GM18505 (cell line): ENCODE measurements at regions not wholly inside any gene's neighbourhood (a gene's known extent, or its start where the extent isn't known, plus 50 kb on each side); places are given as distances from the start of the nearest gene placed in this dataset.

Experiments
- ATAC-seq: cut with Tn5 transposase; IDR thresholded peaks from one replicate; pipeline ENCODE4 v1.9.1; 2021; ENCODE audit not compliant: unreplicated experiment
- POLR2A ChIP-seq: IDR thresholded peaks from 4 replicates; pipeline ENCODE4 v1.6.1; 2011; ENCODE audit warnings: borderline replicate concordance; ENCODE audit not compliant: insufficient read depth, insufficient read length; ENCODE audit errors: extremely low read depth

DNA sequence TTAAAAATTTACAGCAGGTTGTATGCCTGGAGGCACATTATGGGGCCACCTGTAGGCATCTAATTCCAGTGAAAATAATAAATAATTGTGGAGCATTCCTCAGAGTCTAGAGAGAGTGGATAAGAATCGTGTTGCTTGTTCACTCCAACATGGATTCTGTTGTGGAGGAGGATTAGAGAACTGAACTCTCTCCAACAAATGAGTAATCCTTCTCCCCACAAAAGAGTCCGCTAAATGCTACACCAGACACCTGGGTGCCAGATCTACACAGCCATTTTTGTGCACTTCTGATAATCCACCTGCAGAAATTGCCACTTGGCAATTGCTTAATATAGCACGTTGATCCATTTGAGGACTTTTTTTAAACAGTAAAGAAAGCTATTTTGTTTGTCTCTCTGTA is 113.7 kb upstream of the DPYD start:
- no peak for TF ChIP-seq POLR2A
- no peak for ATAC-seq

DNA sequence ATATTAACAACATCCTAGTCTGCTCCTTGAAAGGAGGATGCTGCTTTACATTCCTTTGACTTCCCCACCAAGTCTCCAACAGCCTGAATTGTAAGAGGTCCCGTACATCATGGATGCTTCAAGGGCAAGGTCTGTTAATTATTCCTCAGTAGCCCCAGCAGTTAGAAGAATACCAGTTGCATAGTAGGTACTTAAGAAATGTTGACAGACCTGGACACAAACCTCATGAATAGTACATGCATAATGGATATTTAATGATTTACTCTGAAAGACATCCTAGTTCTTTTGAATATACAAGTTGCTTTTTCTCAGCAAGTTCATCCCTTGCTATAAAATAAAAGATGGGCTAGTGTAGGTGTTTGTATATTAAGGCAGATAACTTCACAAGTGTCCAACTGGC is 112.1 kb upstream of the DPYD start:
- ATAC-seq = no peak
- no peak for TF ChIP-seq POLR2A

DNA sequence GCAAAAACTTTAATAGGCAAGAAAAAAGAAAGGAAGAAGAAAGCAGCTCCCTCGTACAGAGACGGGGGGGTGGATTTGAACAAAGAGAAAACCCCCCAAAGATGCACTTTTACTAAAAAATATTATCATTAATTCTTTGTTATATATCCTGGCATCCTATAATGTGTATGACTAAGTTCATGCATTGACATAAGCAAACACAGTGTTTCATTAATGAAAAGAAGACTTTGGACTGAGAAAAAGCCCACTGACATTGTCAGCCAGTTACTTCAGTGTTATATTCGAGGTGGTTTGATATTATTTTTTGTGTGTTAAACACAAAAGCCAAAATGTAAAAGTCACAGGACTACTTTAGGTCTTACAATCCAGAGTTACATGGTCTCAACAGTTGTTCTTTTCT is 110.1 kb upstream of the DPYD start:
- ATAC-seq = no peak
- no peak for TF ChIP-seq POLR2A

DNA sequence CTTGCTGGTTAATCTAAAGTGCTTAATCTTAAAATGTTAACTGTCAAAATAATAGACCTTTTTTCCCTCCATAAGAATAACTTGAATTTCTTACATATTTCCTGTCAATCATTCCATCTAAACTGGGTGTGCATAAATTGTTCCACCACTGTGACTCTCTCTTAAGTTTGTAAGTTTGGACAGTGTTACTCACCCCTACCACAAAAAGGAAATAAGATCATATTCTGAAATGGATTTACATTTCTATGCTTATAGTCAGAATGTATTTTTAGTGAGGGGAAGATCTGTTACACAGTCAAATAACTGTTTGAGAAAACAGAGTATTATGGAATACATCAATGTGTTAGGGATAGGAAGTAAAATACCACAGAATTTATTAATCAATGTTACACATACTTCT is 109.6 kb upstream of the DPYD start:
- no peak for TF ChIP-seq POLR2A
- ATAC-seq = no peak

DNA sequence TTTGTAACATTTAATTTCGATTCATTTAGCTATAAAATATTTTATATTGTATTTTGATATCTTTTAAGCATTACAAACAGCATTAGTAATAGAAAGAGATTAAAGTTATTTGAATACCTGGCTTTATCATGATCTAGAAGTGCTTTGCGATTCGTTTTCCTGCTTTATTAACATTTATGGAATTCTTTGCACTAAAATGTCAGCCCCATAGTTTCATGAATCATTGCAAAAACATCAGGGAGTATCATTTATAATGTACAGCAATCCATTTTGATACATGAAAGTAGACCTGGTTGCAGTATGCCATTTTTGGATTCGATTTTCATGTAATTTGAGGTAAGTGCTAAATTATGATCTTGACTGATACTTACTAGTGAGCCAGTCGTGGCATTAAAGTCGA is 108.0 kb upstream of the DPYD start:
- no peak for ATAC-seq
- TF ChIP-seq POLR2A = no peak

DNA sequence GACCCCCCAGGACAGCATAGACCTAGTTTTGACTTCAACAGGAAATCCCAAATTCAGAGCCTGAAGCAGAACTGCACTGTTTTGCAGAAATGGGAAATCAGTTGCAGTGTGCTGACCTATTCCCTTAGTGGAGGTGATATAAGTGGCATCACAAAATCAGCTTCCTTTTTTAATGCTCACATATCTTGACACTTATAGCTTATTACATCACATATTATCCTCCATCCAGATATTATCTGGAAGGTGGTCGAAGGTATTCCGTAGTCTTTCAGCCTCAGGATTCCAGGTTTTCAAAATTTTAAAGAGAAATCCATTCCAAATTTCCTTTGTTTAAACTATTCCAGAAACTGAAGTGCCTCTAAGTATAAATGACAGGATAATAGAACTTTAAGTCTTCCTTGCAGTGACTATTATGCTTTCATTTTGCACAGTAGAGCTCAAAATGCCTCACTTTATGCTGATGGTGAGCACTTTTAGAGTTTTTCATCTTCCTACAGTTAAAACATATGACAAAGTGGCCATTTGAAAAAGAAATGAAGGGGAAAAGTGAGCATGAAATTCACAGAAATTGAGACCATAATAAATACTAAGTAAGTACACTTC is 106.4 kb upstream of the DPYD start:
- no peak for TF ChIP-seq POLR2A
- ATAC-seq = no peak

DNA sequence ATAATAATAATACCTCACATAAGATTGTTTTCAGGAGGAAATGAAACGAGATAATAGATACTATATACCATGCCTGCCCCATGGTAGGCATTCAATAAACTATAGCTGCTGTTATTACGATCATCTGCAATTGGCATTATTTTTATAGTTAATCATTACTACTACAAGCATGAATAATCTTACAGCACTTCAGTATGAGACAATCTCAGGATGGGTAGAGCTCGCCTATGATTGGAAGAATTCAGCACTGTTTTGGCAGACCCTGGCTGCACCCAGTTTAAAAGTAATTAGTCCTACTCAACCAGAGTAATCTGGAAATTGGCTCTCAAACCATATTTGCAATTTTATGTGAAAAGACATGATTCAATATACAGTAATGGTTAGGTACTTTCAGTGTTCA is 105.0 kb upstream of the DPYD start:
- TF ChIP-seq POLR2A = no peak
- ATAC-seq = no peak

DNA sequence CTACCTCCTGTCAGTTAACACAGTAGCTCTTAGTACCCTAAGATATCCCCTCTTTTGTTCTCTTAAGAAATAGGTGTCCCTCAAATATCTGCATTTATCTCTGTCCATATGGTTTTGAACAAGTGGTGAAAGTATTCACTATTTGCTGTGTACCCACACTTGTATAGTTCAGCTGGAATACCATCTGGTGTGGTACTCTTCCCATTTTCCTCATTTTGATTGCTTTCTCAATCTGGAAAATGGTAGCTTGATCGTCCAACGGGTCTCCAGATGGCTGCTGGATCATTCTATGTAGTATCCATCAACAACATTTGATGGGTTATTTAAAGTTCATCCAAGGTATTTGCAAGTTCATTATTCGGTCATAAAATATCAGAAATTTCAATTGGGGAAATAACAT is 100.3 kb upstream of the DPYD start:
- no peak for ATAC-seq

DNA sequence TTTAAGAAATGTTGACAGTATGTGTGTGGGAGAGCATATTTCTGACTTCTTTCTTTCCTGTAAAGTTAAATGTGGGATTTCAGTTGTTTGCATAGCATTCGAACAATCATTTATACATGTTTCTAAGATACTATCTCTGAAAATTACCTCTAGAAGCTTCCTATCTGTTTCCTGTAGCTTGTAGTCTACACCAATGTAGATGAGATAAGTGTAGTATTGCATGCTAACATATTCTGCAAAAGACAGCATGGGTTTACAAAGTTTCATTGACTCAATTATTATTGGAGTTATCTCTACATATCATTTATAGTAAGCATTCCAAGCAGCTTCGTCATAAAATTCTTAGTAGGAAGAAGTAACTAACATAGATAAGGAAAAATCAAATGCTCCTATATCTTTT is 98.9 kb upstream of the DPYD start:
- TF ChIP-seq POLR2A = no peak
- no peak for ATAC-seq

More for the DNA sequence above, 100.3 kb upstream of the DPYD start:
- TF ChIP-seq POLR2A = no peak

DNA sequence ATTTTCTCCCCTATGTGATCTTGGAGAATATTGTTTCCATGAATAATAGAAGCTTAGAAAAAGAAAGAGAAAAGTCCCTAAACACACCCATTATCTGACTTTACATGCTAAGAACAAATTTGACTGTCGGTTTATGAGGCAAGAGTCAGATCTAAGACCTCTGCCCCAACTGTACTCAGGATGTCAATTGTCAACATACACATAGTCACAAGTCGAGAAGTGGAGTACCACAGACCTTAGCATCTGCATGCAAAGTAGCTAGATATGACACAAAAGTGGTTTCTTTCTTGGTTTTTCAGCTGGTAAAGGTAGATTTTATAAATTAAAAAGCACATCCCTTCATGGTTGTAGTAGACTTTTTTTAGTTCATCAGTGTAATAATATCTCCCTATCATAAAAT is 97.2 kb upstream of the DPYD start:
- no peak for TF ChIP-seq POLR2A
- no peak for ATAC-seq

DNA sequence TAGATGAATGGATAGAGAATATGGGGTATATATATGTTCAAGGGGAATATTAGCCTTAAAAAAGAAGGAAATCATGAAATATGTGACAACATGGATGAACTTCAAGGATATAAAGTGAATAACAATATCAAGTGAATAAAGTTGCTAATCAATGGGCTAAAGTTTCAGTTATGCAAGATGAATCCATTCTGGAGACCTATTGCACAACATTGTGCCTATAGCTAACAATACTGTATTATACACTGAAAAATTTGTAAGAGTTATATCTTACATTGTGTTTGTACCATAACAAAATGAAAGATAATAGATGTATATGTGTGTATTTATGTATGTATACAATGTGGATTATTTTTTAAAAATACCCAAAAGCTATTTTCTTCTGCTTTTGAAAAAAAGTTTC is 96.3 kb upstream of the DPYD start:
- no peak for TF ChIP-seq POLR2A
- no peak for ATAC-seq

DNA sequence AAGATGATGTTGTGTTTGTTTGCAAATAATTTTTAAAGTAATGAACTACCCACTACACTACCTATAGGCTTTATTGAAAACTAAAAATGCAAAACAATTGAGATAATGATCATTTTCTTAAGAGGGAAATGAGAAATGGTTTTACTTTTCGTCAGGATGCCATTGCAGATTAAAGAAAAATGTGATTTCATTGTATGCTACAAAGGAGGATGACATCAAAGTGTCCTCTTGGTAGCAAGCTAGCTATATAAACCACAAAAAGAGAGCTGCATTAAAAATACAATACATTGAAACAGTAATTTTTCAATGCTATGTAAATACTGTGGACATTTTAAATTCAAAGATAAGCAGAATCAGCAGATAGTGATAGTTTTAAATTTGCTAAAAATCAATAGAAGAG is 87.5 kb upstream of the DPYD start:
- no peak for ATAC-seq
- no peak for TF ChIP-seq POLR2A

DNA sequence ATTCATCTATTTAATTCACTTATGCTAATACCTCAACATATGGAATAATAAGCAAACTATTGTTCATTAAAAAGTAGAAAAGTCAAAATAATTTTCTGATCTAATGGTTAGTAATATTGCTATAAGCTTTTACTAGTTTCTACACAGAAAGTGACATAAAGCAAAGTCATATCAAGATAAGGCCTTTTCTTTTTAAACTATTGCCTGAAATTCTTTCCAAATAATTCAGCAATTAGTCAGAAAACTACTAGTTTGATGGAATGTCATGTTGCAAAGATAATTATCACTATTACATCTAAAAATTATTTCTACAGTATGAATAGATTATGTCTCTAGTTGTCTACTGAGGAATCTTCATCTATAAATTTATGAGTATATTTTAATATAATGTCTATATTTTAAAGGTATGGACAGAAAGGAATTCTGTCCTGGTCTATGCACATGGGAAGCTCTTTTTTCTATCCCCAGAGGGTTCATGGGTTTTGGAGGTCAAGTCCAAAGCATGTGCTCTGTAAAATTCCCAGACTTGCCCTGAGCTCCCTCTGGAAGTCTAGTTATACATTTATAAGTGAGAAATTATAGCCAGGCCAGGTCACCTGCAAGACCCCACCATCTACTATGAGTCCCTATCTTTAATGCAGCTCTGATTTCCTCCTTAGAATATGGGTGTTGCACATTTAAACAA is 84.6 kb upstream of the DPYD start:
- ATAC-seq = no peak
- TF ChIP-seq POLR2A = no peak

DNA sequence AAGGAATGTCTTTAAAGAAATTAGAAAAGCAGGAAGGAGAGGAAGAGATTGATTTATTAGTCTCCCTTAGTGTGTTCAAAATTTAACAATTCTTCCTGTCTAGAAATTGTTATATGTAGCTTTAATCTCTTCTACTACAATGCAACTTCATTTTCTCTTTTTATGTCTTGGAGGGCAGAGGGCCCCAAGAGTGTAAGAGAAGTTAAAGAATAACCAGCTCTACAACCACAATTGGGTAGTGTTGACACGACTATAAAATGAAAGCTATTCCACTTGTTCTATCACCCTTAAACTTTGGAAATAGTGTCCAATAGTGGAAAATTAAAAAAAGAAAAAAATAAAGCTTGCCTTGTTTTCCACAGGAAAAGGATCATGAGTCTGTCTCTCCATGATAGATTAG is 82.6 kb upstream of the DPYD start:
- no peak for ATAC-seq
- TF ChIP-seq POLR2A = no peak

DNA sequence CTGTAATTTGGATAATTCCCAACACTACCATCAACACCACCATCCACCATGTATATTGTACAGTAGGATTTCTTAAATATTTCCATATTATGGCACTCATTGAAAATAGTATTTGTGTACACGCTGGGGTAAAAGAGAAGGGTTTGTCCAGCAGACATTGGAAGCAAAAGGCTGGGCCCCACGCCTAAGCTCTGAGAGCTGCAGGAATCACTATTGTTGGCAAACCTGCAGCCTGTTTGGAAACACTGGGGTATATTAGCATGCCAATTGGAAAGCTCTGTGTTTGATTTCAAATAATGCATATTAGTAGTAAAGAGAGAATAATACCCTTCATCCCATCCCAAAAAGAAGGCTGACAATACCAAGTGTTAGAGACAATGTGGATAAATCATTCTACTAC is 81.5 kb upstream of the DPYD start:
- no peak for ATAC-seq
- no peak for TF ChIP-seq POLR2A

DNA sequence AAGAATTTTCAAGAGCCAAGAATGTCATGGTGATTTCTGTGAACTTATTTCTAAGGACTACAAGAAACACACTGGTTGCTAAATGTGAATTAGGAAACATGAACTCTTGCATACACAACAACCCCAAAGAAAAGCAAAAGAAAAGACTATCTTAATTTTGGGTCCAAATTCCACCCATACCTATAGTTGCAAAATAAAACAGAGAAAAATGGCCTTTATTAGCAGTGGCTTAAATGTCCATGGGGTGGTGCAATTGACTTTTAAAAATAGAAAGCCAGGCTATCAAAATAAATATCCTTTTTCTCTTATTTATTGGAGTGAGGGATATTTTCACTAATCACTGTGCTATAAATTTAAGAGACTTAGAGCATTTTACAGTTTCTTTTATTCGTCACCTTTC is 80.9 kb upstream of the DPYD start:
- no peak for TF ChIP-seq POLR2A
- ATAC-seq = no peak

DNA sequence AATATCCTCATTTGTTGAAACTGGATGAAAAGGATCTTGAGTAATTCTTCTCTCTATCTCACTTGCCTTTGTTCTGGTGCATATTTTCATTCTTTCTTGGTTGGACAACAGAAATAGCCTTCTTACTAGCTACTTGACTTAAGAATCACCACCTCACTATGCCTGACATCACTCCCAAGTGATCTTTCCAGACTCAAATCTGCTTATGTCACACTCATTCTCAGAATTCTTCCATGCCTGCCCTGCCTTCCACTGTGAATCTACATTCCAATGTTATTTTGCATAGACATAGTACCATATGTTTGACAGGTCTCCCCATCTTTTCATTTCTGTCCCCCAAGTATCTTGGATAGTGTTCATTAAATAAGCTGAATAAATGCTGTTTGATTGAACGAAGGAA is 78.5 kb upstream of the DPYD start:
- ATAC-seq = no peak
- no peak for TF ChIP-seq POLR2A
